ENCODE measurements at regions not wholly inside any gene's neighbourhood (a gene's known extent, or its start where the extent isn't known, plus 50 kb on each side); places are given as distances from the start of the nearest gene placed in this dataset.

DNA sequence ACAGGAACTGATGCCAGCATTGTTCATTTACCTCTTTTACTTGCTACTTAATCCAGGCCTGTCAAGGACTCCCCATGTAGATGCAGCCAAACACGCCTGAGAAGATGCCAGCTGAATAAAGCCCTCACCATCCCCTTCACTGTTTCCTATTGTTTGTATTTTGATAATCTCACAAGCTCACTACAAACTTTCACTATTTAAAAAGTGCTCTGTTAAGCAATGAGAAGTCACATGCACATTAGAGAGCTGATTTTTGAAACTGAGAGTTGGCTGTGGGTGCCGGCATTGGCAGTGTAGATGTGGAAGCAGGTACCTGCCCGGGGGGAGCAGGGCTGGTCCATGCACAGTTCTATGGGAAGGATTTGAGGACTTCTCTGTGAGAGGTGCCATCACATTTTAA lies 169.8 kb upstream of the GRB10 start:
- Histone ChIP-seq H4K20me1 (ENCODE audit: control insufficient read depth, extremely low read depth, insufficient read depth, low read length) (no peaks in the 10 kb centered on the region), H3K27me3 (ENCODE audit: control insufficient read depth, insufficient read depth, low read length) (no peaks in the 10 kb centered on the region), H2AFZ (ENCODE audit: low read length) (no peak overlapping the region), H3K4me2 (ENCODE audit: extremely low read depth, insufficient read depth, low read length) (no peak overlapping the region), H3K79me2 (ENCODE audit: control insufficient read depth, insufficient read depth, low read length) (no peaks in the 10 kb centered on the region), H3K9ac (ENCODE audit: insufficient read depth, low read length) (no peak overlapping the region), H3K36me3 (ENCODE audit: control insufficient read depth, insufficient read depth, low read length) (no peaks in the 10 kb centered on the region), H3K4me3 (replicated peaks in 1 of 4; ENCODE audit: control extremely low read depth in 1 of 4, insufficient read depth in 1 of 4, low read depth in 3 of 4, low read length in 4 of 4) (no peak overlapping the region), H3K4me1 (ENCODE audit: control insufficient read depth, extremely low read depth, insufficient read depth, low read length) (no peaks in the 10 kb centered on the region), H3K27ac (ENCODE audit: insufficient read depth, low read length) (no peak overlapping the region), H3K9me3 (ENCODE audit: control insufficient read depth, insufficient read depth, low read depth, low read length) (no peaks in the 10 kb centered on the region)
- TF ChIP-seq EZH2 (IDR thresholded peaks at IDR 0.05; ENCODE audit: low read length, missing control alignments) (no peak), CTCF (conservative IDR thresholded peaks at IDR 0.05 in 1 of 2, IDR thresholded peaks at IDR 0.05 in 1 of 2; ENCODE audit: low read depth in 1 of 2, low read length in 2 of 2) (no peak)
- DNase-seq (ENCODE audit: low read depth in 2 of 2), result no peak

- H3K27ac ChIP-seq (ENCODE audit: insufficient read depth, low read length), result no peak overlapping the region
- H2AFZ ChIP-seq (ENCODE audit: low read length), result no peak overlapping the region
Observed at GRCh38 chr7:50952120-50952519, 169.4 kb upstream of the GRB10 start.

DNA sequence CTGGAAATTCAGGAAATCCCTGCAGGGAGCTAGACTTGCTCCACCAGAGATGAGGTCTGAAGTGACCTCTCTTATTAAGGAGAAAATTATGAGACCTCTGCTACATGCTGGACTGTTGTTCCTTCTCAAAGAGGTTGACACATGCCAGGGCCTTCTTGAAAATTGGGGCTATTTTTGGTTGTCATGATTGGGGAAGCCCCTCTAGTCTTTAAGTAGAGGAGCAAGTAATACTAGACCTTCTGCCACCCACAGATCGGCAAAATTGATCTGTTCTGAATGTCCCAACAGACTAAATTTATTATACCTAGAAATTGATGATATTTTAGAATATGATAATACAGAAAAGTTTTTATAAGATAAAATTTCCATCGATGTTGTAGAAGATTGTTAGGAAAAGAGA lies 160.8 kb upstream of the GRB10 start:
- Histone ChIP-seq H4K20me1 (ENCODE audit: control insufficient read depth, extremely low read depth, insufficient read depth, low read length) (no peaks in the 10 kb centered on the region), H3K9ac (ENCODE audit: insufficient read depth, low read length) (no peak overlapping the region), H3K4me1 (ENCODE audit: control insufficient read depth, extremely low read depth, insufficient read depth, low read length) (no peaks in the 10 kb centered on the region), H3K4me3 (replicated peaks in 1 of 4; ENCODE audit: control extremely low read depth in 1 of 4, insufficient read depth in 1 of 4, low read depth in 3 of 4, low read length in 4 of 4) (no peak overlapping the region), H2AFZ (ENCODE audit: low read length) (no peak overlapping the region), H3K4me2 (ENCODE audit: extremely low read depth, insufficient read depth, low read length) (no peak overlapping the region), H3K79me2 (ENCODE audit: control insufficient read depth, insufficient read depth, low read length) (no peaks in the 10 kb centered on the region), H3K36me3 (ENCODE audit: control insufficient read depth, insufficient read depth, low read length) (no peaks in the 10 kb centered on the region), H3K27ac (ENCODE audit: insufficient read depth, low read length) (no peak overlapping the region), H3K27me3 (ENCODE audit: control insufficient read depth, insufficient read depth, low read length) (peaks cover 2% of the 10 kb centered on the region), H3K9me3 (ENCODE audit: control insufficient read depth, insufficient read depth, low read depth, low read length) (no peaks in the 10 kb centered on the region)
- no peak for TF ChIP-seq CTCF (conservative IDR thresholded peaks at IDR 0.05 in 1 of 2, IDR thresholded peaks at IDR 0.05 in 1 of 2; ENCODE audit: low read depth in 1 of 2, low read length in 2 of 2)
- no peak for TF ChIP-seq EZH2 (IDR thresholded peaks at IDR 0.05; ENCODE audit: low read length, missing control alignments)
- no peak for DNase-seq (ENCODE audit: low read depth in 2 of 2)

More at GRCh38 chr7:50952120-50952519, 169.4 kb upstream of the GRB10 start:
- Histone ChIP-seq H4K20me1 (ENCODE audit: control insufficient read depth, extremely low read depth, insufficient read depth, low read length) (no peaks in the 10 kb centered on the region), H3K36me3 (ENCODE audit: control insufficient read depth, insufficient read depth, low read length) (no peaks in the 10 kb centered on the region), H3K9ac (ENCODE audit: insufficient read depth, low read length) (no peak overlapping the region), H3K4me3 (replicated peaks in 1 of 4; ENCODE audit: control extremely low read depth in 1 of 4, insufficient read depth in 1 of 4, low read depth in 3 of 4, low read length in 4 of 4) (no peak overlapping the region), H3K4me1 (ENCODE audit: control insufficient read depth, extremely low read depth, insufficient read depth, low read length) (no peaks in the 10 kb centered on the region), H3K79me2 (ENCODE audit: control insufficient read depth, insufficient read depth, low read length) (no peaks in the 10 kb centered on the region), H3K27me3 (ENCODE audit: control insufficient read depth, insufficient read depth, low read length) (no peaks in the 10 kb centered on the region), H3K4me2 (ENCODE audit: extremely low read depth, insufficient read depth, low read length) (no peak overlapping the region), H3K9me3 (ENCODE audit: control insufficient read depth, insufficient read depth, low read depth, low read length) (no peaks in the 10 kb centered on the region)
- no peak for TF ChIP-seq CTCF (conservative IDR thresholded peaks at IDR 0.05 in 1 of 2, IDR thresholded peaks at IDR 0.05 in 1 of 2; ENCODE audit: low read depth in 1 of 2, low read length in 2 of 2)
- DNase-seq (ENCODE audit: low read depth in 2 of 2), result no peak

All from fibroblast of lung (primary cell).